Kidney (tissue), 13 donors: ENCODE measurements at regions not wholly inside any gene's neighbourhood (a gene's known extent, or its start where the extent isn't known, plus 50 kb on each side); places are given as distances from the start of the nearest gene placed in this dataset.

Source experiments
- DNase-seq, 5 donors: peaks; one replicate each; pipeline ENCODE4 v3.0.0-alpha.2; 2013 to 2020
- FAIRE-seq: peaks from 2 replicates; lab custom pipeline; 2012; peaks lifted over from hg19 to GRCh38; lab: Jason Lieb, UNC
- H3K27ac ChIP-seq, 2 donors: one replicate each; pipeline ENCODE4 v1.7.0; 2013; ENCODE audit warnings: low read depth in 2 of 2, low read length in 2 of 2, inconsistent platforms in 1 of 2
- H3K27me3 ChIP-seq: one replicate; pipeline ENCODE4 v1.7.1; 2013; ENCODE audit warnings: low read length, inconsistent platforms; ENCODE audit not compliant: control insufficient read depth, insufficient read depth
- H3K36me3 ChIP-seq, 3 donors: one replicate each; pipeline versions ENCODE4 v1.7.0 to v1.7.1; 2013; ENCODE audit warnings: low read length in 3 of 3, control low read depth in 1 of 3, inconsistent platforms in 1 of 3; ENCODE audit not compliant: insufficient read depth in 3 of 3, control insufficient read depth in 2 of 3
- H3K4me1 ChIP-seq, 3 donors: one replicate each; pipeline versions ENCODE4 v1.7.0 to v1.7.1; 2013; ENCODE audit warnings: low read length in 3 of 3, inconsistent platforms in 1 of 3, low read depth in 1 of 3; ENCODE audit not compliant: control insufficient read depth in 2 of 3, insufficient read depth in 2 of 3
- H3K4me3 ChIP-seq, 3 donors: one replicate each; pipeline versions ENCODE4 v1.7.0 to v1.8.1; 2013; ENCODE audit warnings: low read length in 3 of 3, control low read depth in 1 of 3, inconsistent platforms in 1 of 3
- H3K9ac ChIP-seq, 3 donors: one replicate each; pipeline versions ENCODE4 v1.7.0 to v1.7.1; 2013; ENCODE audit warnings: low read length in 3 of 3, control low read depth in 1 of 3, inconsistent platforms in 1 of 3
- H3K9me3 ChIP-seq, 3 donors: one replicate each; pipeline versions ENCODE4 v1.7.0 to v1.7.1; 2013; ENCODE audit warnings: low read length in 3 of 3, control low read depth in 1 of 3, inconsistent platforms in 1 of 3; ENCODE audit not compliant: control insufficient read depth in 2 of 3, insufficient read depth in 1 of 3
- CTCF ChIP-seq: IDR thresholded peaks from 3 replicates; pipeline ENCODE4 v1.5.1; 2012; ENCODE audit warnings: mild to moderate bottlenecking, moderate library complexity, borderline replicate concordance; ENCODE audit not compliant: insufficient read depth; ENCODE audit errors: extremely low read depth
- intact Hi-C: fragments of 100-400 bp; cut with DNase I; formaldehyde crosslinking; loops from one replicate; pipeline ENCODE4 v1.11.1; 2022
- donor health status: control.
- donor health status: control.
- donor health status: control.
- donor health status: control.
- donor health status: control.
- donor health status: DM: yes; HTN: yes; CAD: no.
- donor health status: Normal renal cell carcinoma (clear cell type).

- Histone ChIP-seq H3K27me3 (no peaks in the 10 kb centered on the region), H3K36me3 (no peaks in the 10 kb centered on the region), H3K9me3 (no peaks in the 10 kb centered on the region), H3K4me3 (no peak overlapping the region), H3K27ac (no peak overlapping the region), H3K9ac (no peak overlapping the region), H3K4me1 (no peaks in the 10 kb centered on the region)
- DNase-seq (no peak), FAIRE-seq (no peak)
- intact Hi-C loops: no loop called here
- TF ChIP-seq CTCF: no peak
These were observed 391.1 kb downstream of the PMP22 start for GRCh38 chr17:14873996-14874395.

- DNase-seq: no peak
- Histone ChIP-seq H3K36me3 (no peaks in the 10 kb centered on the region), H3K4me3 (no peak overlapping the region), H3K27me3 (no peaks in the 10 kb centered on the region), H3K9me3 (no peaks in the 10 kb centered on the region), H3K27ac (no peak overlapping the region), H3K4me1 (no peaks in the 10 kb centered on the region), H3K9ac (no peak overlapping the region)
- no peak for TF ChIP-seq CTCF
- FAIRE-seq: no peak
- intact Hi-C loops: no loop called here
These were observed 391.6 kb downstream of the PMP22 start for GRCh38 chr17:14873540-14873939.

- Histone ChIP-seq H3K4me3 (no peak overlapping the region), H3K27me3 (no peaks in the 10 kb centered on the region), H3K4me1 (no peaks in the 10 kb centered on the region), H3K27ac (no peak overlapping the region), H3K9me3 (no peaks in the 10 kb centered on the region), H3K9ac (no peak overlapping the region), H3K36me3 (no peaks in the 10 kb centered on the region)
- no peak for FAIRE-seq
- no peak for DNase-seq
- TF ChIP-seq CTCF: no peak
- intact Hi-C loops: no loop called here
These were observed 393.2 kb downstream of the PMP22 start for GRCh38 chr17:14871921-14872320.

- no peak for TF ChIP-seq CTCF
- no peaks in the 10 kb centered on the region for H3K4me1 ChIP-seq
- no peak overlapping the region for H3K4me3 ChIP-seq
- intact Hi-C loops: no loop called here
- no peak overlapping the region for H3K9ac ChIP-seq
- no peak overlapping the region for H3K27ac ChIP-seq
- H3K27me3 ChIP-seq: no peaks in the 10 kb centered on the region
- FAIRE-seq (no peak), DNase-seq (no peak)
- no peaks in the 10 kb centered on the region for H3K36me3 ChIP-seq
- H3K9me3 ChIP-seq: no peaks in the 10 kb centered on the region
These were observed 398.9 kb downstream of the PMP22 start for GRCh38 chr17:14866266-14866665.
